Neural cell (in vitro differentiated cells): ENCODE measurements at regions not wholly inside any gene's neighbourhood (a gene's known extent, or its start where the extent isn't known, plus 50 kb on each side); places are given as distances from the start of the nearest gene placed in this dataset.

ENCODE experiments used
- H2AFZ ChIP-seq: fragments of 200-600, 300-800 bp; sonication (generic), shearing (Covaris generic); 2 replicates; pipeline ENCODE4 v1.6.0; 2014; ENCODE audit warnings: low read depth, mild to moderate bottlenecking, antibody characterized with exemption, low read length, moderate library complexity
- H3F3A ChIP-seq: fragments of 200-600 bp; shearing (Covaris generic); 2 replicates; pipeline ENCODE4 v1.6.1; 2016; ENCODE audit warnings: mild to moderate bottlenecking, moderate library complexity, mixed read lengths, antibody characterized with exemption, low read length; ENCODE audit not compliant: insufficient read depth, poor library complexity, severe bottlenecking
- H3K27ac ChIP-seq: fragments of 200-600, 300-800 bp; sonication (generic), shearing (Covaris generic); 2 replicates; pipeline ENCODE4 v1.5.1; 2014; ENCODE audit warnings: mild to moderate bottlenecking, low read length, moderate library complexity
- H3K27me3 ChIP-seq: fragments of 300-800, 200-600 bp; sonication (generic), shearing (Covaris generic); 2 replicates; pipeline ENCODE4 v1.6.0; 2014; ENCODE audit warnings: mild to moderate bottlenecking, low read depth, low read length, moderate library complexity; ENCODE audit not compliant: insufficient read depth
- H3K36me3 ChIP-seq: fragments of 300-800, 200-600 bp; sonication (generic), shearing (Covaris generic); 2 replicates; pipeline ENCODE4 v1.5.1; 2014; ENCODE audit warnings: mild to moderate bottlenecking, antibody characterized with exemption, low read length, moderate library complexity; ENCODE audit not compliant: insufficient read depth
- H3K4me2 ChIP-seq: fragments of 300-800, 200-600 bp; sonication (generic), shearing (Covaris generic); 2 replicates; pipeline ENCODE4 v1.6.0; 2014; ENCODE audit warnings: mild to moderate bottlenecking, low read length
- H3K4me3 ChIP-seq: fragments of 300-800, 200-600 bp; sonication (generic), shearing (Covaris generic); 2 replicates; pipeline ENCODE4 v1.5.1; 2014; ENCODE audit warnings: mild to moderate bottlenecking, low read length, moderate library complexity
- H3K79me2 ChIP-seq: fragments of 200-600 bp; shearing (Covaris generic); replicated peaks from 2 replicates; pipeline ENCODE4 v1.6.0; 2014; ENCODE audit warnings: mild to moderate bottlenecking, low read length, moderate library complexity; ENCODE audit not compliant: insufficient read depth
- H3K9ac ChIP-seq: fragments of 300-800, 200-600 bp; sonication (generic), shearing (Covaris generic); 2 replicates; pipeline ENCODE4 v1.6.1; 2016; ENCODE audit warnings: mild to moderate bottlenecking, low read length, mixed read lengths
- H3K9me2 ChIP-seq: fragments of 200-600 bp; shearing (Covaris generic); 2 replicates; pipeline ENCODE4 v1.6.1; 2016; ENCODE audit warnings: mild to moderate bottlenecking, low read length, mixed read lengths; ENCODE audit not compliant: insufficient read depth
- H3K9me3 ChIP-seq: fragments of 200-600, 300-800 bp; sonication (generic), shearing (Covaris generic); 2 replicates; pipeline ENCODE4 v1.6.1; 2016; ENCODE audit warnings: mild to moderate bottlenecking, mixed run types, low read length, moderate library complexity, mixed read lengths
- H4K20me1 ChIP-seq: fragments of 200-600 bp; shearing (Covaris generic); 2 replicates; pipeline ENCODE4 v1.6.1; 2016; ENCODE audit warnings: mild to moderate bottlenecking, mixed run types; ENCODE audit not compliant: insufficient read depth
- EP300 ChIP-seq: fragments of 450-650 bp; conservative IDR thresholded peaks from 2 replicates; pipeline ENCODE4 v1.6.1; 2014; ENCODE audit warnings: antibody characterized with exemption, mild to moderate bottlenecking, moderate library complexity; ENCODE audit not compliant: poor library complexity, severe bottlenecking
- EZH2 ChIP-seq: fragments of 200-600, 300-800 bp; shearing (Covaris generic), sonication (generic); IDR thresholded peaks from 2 replicates; pipeline ENCODE4 v1.6.1; 2014; ENCODE audit warnings: antibody characterized with exemption, low read length, borderline replicate concordance, mild to moderate bottlenecking; ENCODE audit not compliant: insufficient read depth, poor library complexity, severe bottlenecking
- MXI1 ChIP-seq: fragments of 450-650 bp; conservative IDR thresholded peaks from 2 replicates; pipeline ENCODE4 v1.6.1; 2014; ENCODE audit warnings: antibody characterized with exemption, mild to moderate bottlenecking; ENCODE audit not compliant: poor library complexity, severe bottlenecking
- POLR2AphosphoS5 ChIP-seq: IDR thresholded peaks from 2 replicates; pipeline ENCODE4 v1.6.1; 2012
- RAD21 ChIP-seq: fragments of 450-650 bp; conservative IDR thresholded peaks from 2 replicates; pipeline ENCODE4 v1.6.1; 2014; ENCODE audit warnings: antibody characterized with exemption, mild to moderate bottlenecking, moderate library complexity
- SMC3 ChIP-seq: fragments of 450-650 bp; conservative IDR thresholded peaks from 2 replicates; pipeline ENCODE4 v1.6.1; 2014; ENCODE audit warnings: antibody characterized with exemption, mild to moderate bottlenecking, moderate library complexity; ENCODE audit not compliant: poor library complexity
- TAF1 ChIP-seq: IDR thresholded peaks from 2 replicates; pipeline ENCODE4 v1.6.1; 2012; ENCODE audit warnings: low read depth
- TF ChIP-seq, protein P1 (sequence below): fragments of 450-650 bp; IDR thresholded peaks from 2 replicates; pipeline ENCODE4 v1.5.1; 2014; ENCODE audit warnings: antibody characterized with exemption, mild to moderate bottlenecking, moderate library complexity; ENCODE audit not compliant: poor library complexity, severe bottlenecking
- TF ChIP-seq, protein P2 (sequence below): IDR thresholded peaks from 2 replicates; pipeline ENCODE4 v1.6.1; 2012; ENCODE audit warnings: borderline replicate concordance

DNA sequence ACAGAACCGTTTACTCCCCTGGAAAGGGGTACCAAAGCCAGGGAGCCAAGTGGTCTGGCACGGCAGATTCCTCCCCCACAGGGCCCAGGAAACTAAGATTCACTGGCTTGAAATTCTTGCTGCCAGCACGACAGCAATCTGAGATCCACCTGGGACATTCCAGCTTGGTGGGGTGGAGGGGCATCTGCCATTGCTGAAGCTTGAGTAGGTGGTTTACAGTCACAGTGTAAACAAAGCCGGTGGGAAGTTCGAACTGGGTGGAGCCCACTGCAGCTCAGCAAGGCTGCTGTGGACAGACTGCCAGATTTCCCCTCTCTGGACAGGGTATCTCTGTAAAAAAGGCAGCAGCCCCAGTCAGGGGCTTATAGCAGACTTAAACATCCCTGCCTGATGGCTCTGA, 901.7 kb upstream of the LRRTM1 start:
- TF ChIP-seq EZH2: no peak
- H3K4me2 ChIP-seq: no peak overlapping the region

DNA sequence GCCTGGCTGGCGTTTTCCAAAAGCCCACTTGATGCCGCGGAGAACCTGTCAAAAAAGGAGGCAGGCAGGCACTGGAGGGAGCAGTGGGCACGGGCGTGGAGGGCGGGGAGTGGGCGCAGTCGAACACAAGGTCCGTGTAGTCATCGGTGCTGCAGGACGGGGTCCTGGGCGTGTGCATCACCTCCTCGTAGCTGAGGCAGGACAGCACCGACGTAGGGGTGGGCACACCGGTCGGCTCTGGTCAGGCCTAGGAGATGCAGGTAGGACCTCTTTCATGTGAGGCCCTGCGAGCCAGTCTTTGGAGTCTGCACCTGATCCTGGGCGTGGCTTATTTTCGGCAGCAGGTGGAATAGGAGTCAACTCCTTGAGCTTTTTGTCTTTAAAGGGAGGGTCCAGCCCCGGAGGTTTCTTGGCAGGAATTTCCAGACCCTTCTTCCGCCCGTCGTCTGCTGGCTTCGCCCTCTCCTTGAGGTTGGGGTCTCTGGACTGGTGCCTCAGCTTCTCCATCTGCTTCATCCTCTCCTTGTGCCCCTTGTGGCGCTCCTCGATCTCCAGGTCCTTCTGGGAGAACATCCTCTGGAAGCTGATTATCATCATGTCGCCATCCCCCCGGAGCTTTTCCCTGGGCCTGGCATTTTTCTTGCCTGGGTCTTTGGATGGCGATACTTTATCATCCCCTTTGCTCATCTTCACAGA, 892.5 kb upstream of the LRRTM1 start:
- no peak overlapping the region for H3K4me3 ChIP-seq
- no peak overlapping the region for H3K9ac ChIP-seq
- no peak overlapping the region for H2AFZ ChIP-seq
- no peaks in the 10 kb centered on the region for H3F3A ChIP-seq
- no peak overlapping the region for H3K27ac ChIP-seq
- H3K9me3 ChIP-seq: peaks cover 5% of the 10 kb centered on the region
- no peaks in the 10 kb centered on the region for H3K9me2 ChIP-seq
- H4K20me1 ChIP-seq: no peaks in the 10 kb centered on the region
- H3K4me2 ChIP-seq: no peak overlapping the region
- TF ChIP-seq, protein P1, sequence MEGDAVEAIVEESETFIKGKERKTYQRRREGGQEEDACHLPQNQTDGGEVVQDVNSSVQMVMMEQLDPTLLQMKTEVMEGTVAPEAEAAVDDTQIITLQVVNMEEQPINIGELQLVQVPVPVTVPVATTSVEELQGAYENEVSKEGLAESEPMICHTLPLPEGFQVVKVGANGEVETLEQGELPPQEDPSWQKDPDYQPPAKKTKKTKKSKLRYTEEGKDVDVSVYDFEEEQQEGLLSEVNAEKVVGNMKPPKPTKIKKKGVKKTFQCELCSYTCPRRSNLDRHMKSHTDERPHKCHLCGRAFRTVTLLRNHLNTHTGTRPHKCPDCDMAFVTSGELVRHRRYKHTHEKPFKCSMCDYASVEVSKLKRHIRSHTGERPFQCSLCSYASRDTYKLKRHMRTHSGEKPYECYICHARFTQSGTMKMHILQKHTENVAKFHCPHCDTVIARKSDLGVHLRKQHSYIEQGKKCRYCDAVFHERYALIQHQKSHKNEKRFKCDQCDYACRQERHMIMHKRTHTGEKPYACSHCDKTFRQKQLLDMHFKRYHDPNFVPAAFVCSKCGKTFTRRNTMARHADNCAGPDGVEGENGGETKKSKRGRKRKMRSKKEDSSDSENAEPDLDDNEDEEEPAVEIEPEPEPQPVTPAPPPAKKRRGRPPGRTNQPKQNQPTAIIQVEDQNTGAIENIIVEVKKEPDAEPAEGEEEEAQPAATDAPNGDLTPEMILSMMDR: no peak
- TF ChIP-seq RAD21 (no peak), POLR2AphosphoS5 (no peak), MXI1 (no peak)
- H3K36me3 ChIP-seq: no peaks in the 10 kb centered on the region
- H3K27me3 ChIP-seq: no peaks in the 10 kb centered on the region
- H3K79me2 ChIP-seq: no peaks in the 10 kb centered on the region

More for the DNA sequence above, 901.7 kb upstream of the LRRTM1 start:
- Histone ChIP-seq H3K27me3 (no peaks in the 10 kb centered on the region), H3K36me3 (no peaks in the 10 kb centered on the region), H3K9me2 (no peaks in the 10 kb centered on the region), H4K20me1 (no peaks in the 10 kb centered on the region), H3K9me3 (no peaks in the 10 kb centered on the region), H2AFZ (no peak overlapping the region), H3K79me2 (no peaks in the 10 kb centered on the region), H3F3A (no peaks in the 10 kb centered on the region), H3K27ac (no peak overlapping the region), H3K9ac (no peak overlapping the region), H3K4me3 (no peak overlapping the region)

DNA sequence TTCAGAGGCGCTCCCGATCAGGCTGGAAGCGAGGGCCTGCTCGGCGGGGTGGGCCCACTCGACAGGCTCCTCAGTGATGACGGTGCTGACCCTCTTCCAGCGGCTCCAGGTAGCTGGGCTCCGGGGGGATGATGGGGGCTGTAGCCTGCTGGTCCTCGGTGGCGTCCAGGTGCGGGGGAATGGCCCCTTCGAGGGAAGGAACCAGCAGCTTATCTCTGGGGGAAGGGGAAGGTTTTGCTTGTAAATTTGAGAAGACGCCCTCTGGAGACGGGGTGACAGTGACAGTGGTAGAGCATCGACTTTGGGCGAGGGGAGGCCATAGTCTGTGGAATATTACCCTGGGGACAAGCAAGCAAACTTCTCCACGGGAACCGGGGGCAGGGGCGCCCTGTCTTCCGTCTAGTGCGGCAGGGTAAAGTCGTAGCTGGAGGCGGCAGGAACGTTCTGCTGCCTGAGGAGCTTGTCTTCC, 891.9 kb upstream of the LRRTM1 start:
- no peaks in the 10 kb centered on the region for H3K36me3 ChIP-seq
- H2AFZ ChIP-seq: no peak overlapping the region
- no peak overlapping the region for H3K27ac ChIP-seq
- H3K9ac ChIP-seq: no peak overlapping the region
- TF ChIP-seq RAD21 (no peak), TAF1 (no peak), POLR2AphosphoS5 (no peak), EP300 (no peak), EZH2 (no peak), MXI1 (no peak), SMC3 (no peak)
- TF ChIP-seq, protein P2, sequence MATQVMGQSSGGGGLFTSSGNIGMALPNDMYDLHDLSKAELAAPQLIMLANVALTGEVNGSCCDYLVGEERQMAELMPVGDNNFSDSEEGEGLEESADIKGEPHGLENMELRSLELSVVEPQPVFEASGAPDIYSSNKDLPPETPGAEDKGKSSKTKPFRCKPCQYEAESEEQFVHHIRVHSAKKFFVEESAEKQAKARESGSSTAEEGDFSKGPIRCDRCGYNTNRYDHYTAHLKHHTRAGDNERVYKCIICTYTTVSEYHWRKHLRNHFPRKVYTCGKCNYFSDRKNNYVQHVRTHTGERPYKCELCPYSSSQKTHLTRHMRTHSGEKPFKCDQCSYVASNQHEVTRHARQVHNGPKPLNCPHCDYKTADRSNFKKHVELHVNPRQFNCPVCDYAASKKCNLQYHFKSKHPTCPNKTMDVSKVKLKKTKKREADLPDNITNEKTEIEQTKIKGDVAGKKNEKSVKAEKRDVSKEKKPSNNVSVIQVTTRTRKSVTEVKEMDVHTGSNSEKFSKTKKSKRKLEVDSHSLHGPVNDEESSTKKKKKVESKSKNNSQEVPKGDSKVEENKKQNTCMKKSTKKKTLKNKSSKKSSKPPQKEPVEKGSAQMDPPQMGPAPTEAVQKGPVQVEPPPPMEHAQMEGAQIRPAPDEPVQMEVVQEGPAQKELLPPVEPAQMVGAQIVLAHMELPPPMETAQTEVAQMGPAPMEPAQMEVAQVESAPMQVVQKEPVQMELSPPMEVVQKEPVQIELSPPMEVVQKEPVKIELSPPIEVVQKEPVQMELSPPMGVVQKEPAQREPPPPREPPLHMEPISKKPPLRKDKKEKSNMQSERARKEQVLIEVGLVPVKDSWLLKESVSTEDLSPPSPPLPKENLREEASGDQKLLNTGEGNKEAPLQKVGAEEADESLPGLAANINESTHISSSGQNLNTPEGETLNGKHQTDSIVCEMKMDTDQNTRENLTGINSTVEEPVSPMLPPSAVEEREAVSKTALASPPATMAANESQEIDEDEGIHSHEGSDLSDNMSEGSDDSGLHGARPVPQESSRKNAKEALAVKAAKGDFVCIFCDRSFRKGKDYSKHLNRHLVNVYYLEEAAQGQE: no peak
- TF ChIP-seq, protein P1: no peak
- no peaks in the 10 kb centered on the region for H3K27me3 ChIP-seq
- no peaks in the 10 kb centered on the region for H3F3A ChIP-seq
- H3K4me3 ChIP-seq: no peak overlapping the region
- no peak overlapping the region for H3K4me2 ChIP-seq
- no peaks in the 10 kb centered on the region for H3K9me2 ChIP-seq
- no peaks in the 10 kb centered on the region for H4K20me1 ChIP-seq
- H3K9me3 ChIP-seq: peaks cover 5% of the 10 kb centered on the region
- no peaks in the 10 kb centered on the region for H3K79me2 ChIP-seq
